ENCODE measurements at regions not wholly inside any gene's neighbourhood (a gene's known extent, or its start where the extent isn't known, plus 50 kb on each side); places are given as distances from the start of the nearest gene placed in this dataset.

GRCh38 chr2:15832030-15832709 lies 108.2 kb upstream of the MYCN start:
- H3K4me3 ChIP-seq: no peak overlapping the region
- no peaks in the 10 kb centered on the region for H4K20me1 ChIP-seq (replicated peaks; ENCODE audit: insufficient read depth)
- Mint-ChIP-seq H3K9me3 (peaks cover 3% of the 10 kb centered on the region; the same call in 1 of the 3 replicates), H3K4me1 (no peaks in the 10 kb centered on the region; the same call in 2 of the 3 replicates), H3K27me3 (ENCODE audit: insufficient read depth, low read depth, poor library complexity) (peaks cover 7% of the 10 kb centered on the region), H3K27ac (no peak overlapping the region), H3K36me3 (ENCODE audit: low read depth) (no peaks in the 10 kb centered on the region), H3K4me3 (no peak overlapping the region)
- no peak for ATAC-seq
- H3F3A ChIP-seq (replicated peaks; ENCODE audit: low read depth): no peaks in the 10 kb centered on the region
- TF ChIP-seq, protein P1, sequence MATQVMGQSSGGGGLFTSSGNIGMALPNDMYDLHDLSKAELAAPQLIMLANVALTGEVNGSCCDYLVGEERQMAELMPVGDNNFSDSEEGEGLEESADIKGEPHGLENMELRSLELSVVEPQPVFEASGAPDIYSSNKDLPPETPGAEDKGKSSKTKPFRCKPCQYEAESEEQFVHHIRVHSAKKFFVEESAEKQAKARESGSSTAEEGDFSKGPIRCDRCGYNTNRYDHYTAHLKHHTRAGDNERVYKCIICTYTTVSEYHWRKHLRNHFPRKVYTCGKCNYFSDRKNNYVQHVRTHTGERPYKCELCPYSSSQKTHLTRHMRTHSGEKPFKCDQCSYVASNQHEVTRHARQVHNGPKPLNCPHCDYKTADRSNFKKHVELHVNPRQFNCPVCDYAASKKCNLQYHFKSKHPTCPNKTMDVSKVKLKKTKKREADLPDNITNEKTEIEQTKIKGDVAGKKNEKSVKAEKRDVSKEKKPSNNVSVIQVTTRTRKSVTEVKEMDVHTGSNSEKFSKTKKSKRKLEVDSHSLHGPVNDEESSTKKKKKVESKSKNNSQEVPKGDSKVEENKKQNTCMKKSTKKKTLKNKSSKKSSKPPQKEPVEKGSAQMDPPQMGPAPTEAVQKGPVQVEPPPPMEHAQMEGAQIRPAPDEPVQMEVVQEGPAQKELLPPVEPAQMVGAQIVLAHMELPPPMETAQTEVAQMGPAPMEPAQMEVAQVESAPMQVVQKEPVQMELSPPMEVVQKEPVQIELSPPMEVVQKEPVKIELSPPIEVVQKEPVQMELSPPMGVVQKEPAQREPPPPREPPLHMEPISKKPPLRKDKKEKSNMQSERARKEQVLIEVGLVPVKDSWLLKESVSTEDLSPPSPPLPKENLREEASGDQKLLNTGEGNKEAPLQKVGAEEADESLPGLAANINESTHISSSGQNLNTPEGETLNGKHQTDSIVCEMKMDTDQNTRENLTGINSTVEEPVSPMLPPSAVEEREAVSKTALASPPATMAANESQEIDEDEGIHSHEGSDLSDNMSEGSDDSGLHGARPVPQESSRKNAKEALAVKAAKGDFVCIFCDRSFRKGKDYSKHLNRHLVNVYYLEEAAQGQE (IDR thresholded peaks at IDR 0.05; ENCODE audit: unreplicated experiment): no peak
- no peaks in the 10 kb centered on the region; the same call in 1 of the 2 replicates for H3K9me2 ChIP-seq (ENCODE audit: insufficient read depth)
- no peak overlapping the region for H3K4me2 ChIP-seq
- H3K4me1 ChIP-seq (ENCODE audit: insufficient read depth): no peaks in the 10 kb centered on the region
- DNase-seq (ENCODE audit: low spot score): no peak
- no peaks in the 10 kb centered on the region for H3K79me2 ChIP-seq (replicated peaks; ENCODE audit: insufficient read depth)
- H3K36me3 ChIP-seq (ENCODE audit: insufficient read depth): no peaks in the 10 kb centered on the region
- H2AFZ ChIP-seq: peak overlapping the region; percentile 32; the same call in 1 of the 2 replicates
- H3K27ac ChIP-seq (ENCODE audit: low read depth): no peak overlapping the region
- no peaks in the 10 kb centered on the region for H3K27me3 ChIP-seq (ENCODE audit: insufficient read depth)

DNA sequence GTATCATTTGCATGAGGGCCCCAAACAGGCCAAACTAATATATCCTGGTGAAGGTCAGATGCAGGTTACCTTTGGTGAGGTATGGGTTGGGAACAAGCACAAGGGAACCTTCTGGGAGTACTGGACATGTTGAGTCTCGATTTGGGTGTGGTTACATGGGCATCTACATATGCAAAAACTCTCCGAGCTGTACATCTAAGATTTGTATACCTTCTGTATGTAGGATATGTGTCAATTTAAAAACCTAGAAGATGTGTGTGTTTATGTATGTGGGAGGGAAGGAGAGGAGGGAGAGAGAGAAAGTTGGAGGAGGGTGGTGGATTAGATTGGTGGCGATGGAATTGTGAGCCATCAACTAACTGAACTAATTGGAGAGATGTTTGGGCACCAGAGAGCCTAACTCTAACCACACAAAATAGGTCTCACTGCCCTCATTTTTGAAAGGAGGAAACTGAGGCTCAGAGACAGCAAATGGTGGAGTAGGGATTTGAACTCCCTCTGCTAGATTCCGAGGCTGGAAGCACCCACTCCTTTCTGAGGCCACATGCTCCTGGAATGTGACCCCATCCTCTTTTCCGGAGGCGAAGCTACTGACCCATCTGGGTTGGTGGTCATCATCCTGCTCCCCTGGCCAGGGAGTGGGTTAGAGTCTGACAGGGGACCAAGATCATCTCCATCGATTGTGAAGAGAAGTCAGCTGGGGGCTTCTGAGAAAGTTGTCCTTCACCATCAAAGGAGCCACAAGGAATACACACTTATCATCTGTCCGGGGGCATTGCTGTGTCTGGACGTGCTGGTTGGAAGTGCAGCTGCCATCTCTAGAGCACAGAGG lies 107.3 kb upstream of the MYCN start:
- Histone ChIP-seq H3K4me3 (no peak overlapping the region), H4K20me1 (replicated peaks; ENCODE audit: insufficient read depth) (no peaks in the 10 kb centered on the region), H3K4me2 (no peak overlapping the region), H3K79me2 (replicated peaks; ENCODE audit: insufficient read depth) (no peaks in the 10 kb centered on the region), H3K36me3 (ENCODE audit: insufficient read depth) (no peaks in the 10 kb centered on the region), H3K27me3 (ENCODE audit: insufficient read depth) (no peaks in the 10 kb centered on the region), H3K27ac (ENCODE audit: low read depth) (no peak overlapping the region), H3F3A (replicated peaks; ENCODE audit: low read depth) (no peaks in the 10 kb centered on the region), H3K9me2 (ENCODE audit: insufficient read depth) (no peaks in the 10 kb centered on the region; the same call in 1 of the 2 replicates), H2AFZ (no peak overlapping the region), H3K4me1 (ENCODE audit: insufficient read depth) (no peaks in the 10 kb centered on the region)
- H3K9me3 Mint-ChIP-seq: peaks cover 5% of the 10 kb centered on the region; the same call in 1 of the 3 replicates
- H3K36me3 Mint-ChIP-seq (ENCODE audit: low read depth): no peaks in the 10 kb centered on the region
- H3K27me3 Mint-ChIP-seq (ENCODE audit: insufficient read depth, low read depth, poor library complexity): peaks cover 7% of the 10 kb centered on the region
- H3K4me3 Mint-ChIP-seq: no peak overlapping the region
- DNase-seq (ENCODE audit: low spot score) (no peak), ATAC-seq (no peak)
- no peaks in the 10 kb centered on the region; the same call in 2 of the 3 replicates for H3K4me1 Mint-ChIP-seq
- H3K27ac Mint-ChIP-seq: no peak overlapping the region
- TF ChIP-seq, protein P2, sequence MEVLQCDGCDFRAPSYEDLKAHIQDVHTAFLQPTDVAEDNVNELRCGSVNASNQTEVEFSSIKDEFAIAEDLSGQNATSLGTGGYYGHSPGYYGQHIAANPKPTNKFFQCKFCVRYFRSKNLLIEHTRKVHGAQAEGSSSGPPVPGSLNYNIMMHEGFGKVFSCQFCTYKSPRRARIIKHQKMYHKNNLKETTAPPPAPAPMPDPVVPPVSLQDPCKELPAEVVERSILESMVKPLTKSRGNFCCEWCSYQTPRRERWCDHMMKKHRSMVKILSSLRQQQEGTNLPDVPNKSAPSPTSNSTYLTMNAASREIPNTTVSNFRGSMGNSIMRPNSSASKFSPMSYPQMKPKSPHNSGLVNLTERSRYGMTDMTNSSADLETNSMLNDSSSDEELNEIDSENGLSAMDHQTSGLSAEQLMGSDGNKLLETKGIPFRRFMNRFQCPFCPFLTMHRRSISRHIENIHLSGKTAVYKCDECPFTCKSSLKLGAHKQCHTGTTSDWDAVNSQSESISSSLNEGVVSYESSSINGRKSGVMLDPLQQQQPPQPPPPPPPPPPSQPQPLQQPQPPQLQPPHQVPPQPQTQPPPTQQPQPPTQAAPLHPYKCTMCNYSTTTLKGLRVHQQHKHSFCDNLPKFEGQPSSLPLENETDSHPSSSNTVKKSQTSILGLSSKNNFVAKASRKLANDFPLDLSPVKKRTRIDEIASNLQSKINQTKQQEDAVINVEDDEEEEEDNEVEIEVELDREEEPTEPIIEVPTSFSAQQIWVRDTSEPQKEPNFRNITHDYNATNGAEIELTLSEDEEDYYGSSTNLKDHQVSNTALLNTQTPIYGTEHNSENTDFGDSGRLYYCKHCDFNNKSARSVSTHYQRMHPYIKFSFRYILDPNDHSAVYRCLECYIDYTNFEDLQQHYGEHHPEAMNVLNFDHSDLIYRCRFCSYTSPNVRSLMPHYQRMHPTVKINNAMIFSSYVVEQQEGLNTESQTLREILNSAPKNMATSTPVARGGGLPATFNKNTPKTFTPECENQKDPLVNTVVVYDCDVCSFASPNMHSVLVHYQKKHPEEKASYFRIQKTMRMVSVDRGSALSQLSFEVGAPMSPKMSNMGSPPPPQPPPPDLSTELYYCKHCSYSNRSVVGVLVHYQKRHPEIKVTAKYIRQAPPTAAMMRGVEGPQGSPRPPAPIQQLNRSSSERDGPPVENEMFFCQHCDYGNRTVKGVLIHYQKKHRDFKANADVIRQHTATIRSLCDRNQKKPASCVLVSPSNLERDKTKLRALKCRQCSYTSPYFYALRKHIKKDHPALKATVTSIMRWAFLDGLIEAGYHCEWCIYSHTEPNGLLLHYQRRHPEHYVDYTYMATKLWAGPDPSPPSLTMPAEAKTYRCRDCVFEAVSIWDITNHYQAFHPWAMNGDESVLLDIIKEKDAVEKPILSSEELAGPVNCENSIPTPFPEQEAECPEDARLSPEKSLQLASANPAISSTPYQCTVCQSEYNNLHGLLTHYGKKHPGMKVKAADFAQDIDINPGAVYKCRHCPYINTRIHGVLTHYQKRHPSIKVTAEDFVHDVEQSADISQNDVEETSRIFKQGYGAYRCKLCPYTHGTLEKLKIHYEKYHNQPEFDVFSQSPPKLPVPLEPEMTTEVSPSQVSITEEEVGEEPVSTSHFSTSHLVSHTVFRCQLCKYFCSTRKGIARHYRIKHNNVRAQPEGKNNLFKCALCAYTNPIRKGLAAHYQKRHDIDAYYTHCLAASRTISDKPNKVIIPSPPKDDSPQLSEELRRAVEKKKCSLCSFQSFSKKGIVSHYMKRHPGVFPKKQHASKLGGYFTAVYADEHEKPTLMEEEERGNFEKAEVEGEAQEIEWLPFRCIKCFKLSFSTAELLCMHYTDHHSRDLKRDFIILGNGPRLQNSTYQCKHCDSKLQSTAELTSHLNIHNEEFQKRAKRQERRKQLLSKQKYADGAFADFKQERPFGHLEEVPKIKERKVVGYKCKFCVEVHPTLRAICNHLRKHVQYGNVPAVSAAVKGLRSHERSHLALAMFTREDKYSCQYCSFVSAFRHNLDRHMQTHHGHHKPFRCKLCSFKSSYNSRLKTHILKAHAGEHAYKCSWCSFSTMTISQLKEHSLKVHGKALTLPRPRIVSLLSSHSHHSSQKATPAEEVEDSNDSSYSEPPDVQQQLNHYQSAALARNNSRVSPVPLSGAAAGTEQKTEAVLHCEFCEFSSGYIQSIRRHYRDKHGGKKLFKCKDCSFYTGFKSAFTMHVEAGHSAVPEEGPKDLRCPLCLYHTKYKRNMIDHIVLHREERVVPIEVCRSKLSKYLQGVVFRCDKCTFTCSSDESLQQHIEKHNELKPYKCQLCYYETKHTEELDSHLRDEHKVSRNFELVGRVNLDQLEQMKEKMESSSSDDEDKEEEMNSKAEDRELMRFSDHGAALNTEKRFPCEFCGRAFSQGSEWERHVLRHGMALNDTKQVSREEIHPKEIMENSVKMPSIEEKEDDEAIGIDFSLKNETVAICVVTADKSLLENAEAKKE (CRISPR knock-in tag; IDR thresholded peaks at IDR 0.05): no peak
- TF ChIP-seq ZNF114 (CRISPR knock-in tag; IDR thresholded peaks at IDR 0.05) (no peak), EZH2phosphoT487 (IDR thresholded peaks at IDR 0.05; ENCODE audit: unreplicated experiment) (no peak), NANOG (IDR thresholded peaks at IDR 0.05; ENCODE audit: borderline replicate concordance) (no peak)
- TF ChIP-seq, protein P1 (IDR thresholded peaks at IDR 0.05; ENCODE audit: unreplicated experiment): no peak

Measured in GM23338 (cell line).